CD14-positive monocyte (primary cell): ENCODE measurements at regions not wholly inside any gene's neighbourhood (a gene's known extent, or its start where the extent isn't known, plus 50 kb on each side); places are given as distances from the start of the nearest gene placed in this dataset.

Experiments used
- DNase-seq, 3 donors: peaks; one replicate each; pipeline ENCODE4 v3.0.0-alpha.2; 2011 to 2022
- H2AFZ ChIP-seq: 2 replicates; pipeline ENCODE4 v1.6.0; 2012; ENCODE audit warnings: mild to moderate bottlenecking, low read depth, low read length, inconsistent platforms; ENCODE audit not compliant: insufficient read depth, poor library complexity, severe bottlenecking
- H3K27ac ChIP-seq, 2 donors: 1 replicate in 1 of 2; 2 replicates in 1 of 2; pipeline ENCODE4 v1.5.1; 2012 to 2013; ENCODE audit warnings: low read length in 2 of 2, control low read depth in 1 of 2, inconsistent platforms in 1 of 2, low read depth in 1 of 2, mild to moderate bottlenecking in 1 of 2
- H3K27me3 ChIP-seq, 2 donors: one replicate each; pipeline versions ENCODE4 v1.6.0 to v1.6.1; 2011 to 2013; ENCODE audit warnings: low read length in 2 of 2; ENCODE audit not compliant: control insufficient read depth in 2 of 2, insufficient read depth in 2 of 2
- H3K36me3 ChIP-seq, 2 donors: replicated peaks in 1 of 2; 1 replicate in 1 of 2; 2 replicates in 1 of 2; pipeline versions ENCODE4 v1.5.1 to v1.6.1; 2012 to 2013; ENCODE audit warnings: low read length in 2 of 2, control low read depth in 1 of 2, inconsistent platforms in 1 of 2, mild to moderate bottlenecking in 1 of 2; ENCODE audit not compliant: insufficient read depth in 2 of 2, control insufficient read depth in 1 of 2
- H3K4me1 ChIP-seq, 2 donors: 1 replicate in 1 of 2; 2 replicates in 1 of 2; pipeline versions ENCODE4 v1.5.1 to v1.6.1; 2012 to 2013; ENCODE audit warnings: low read length in 2 of 2, control low read depth in 1 of 2, inconsistent platforms in 1 of 2, mild to moderate bottlenecking in 1 of 2, moderate library complexity in 1 of 2; ENCODE audit not compliant: insufficient read depth in 2 of 2, control insufficient read depth in 1 of 2
- H3K4me2 ChIP-seq: replicated peaks from 2 replicates; pipeline ENCODE3; 2012; ENCODE audit warnings: low read length, moderate library complexity, mild to moderate bottlenecking; ENCODE audit not compliant: poor library complexity, severe bottlenecking; ENCODE audit errors: extremely low read depth
- H3K4me3 ChIP-seq, 3 experiments: fragments of 200-600 bp in 1 of 3; sonication (generic) in 1 of 3; replicated peaks in 1 of 3; 1 replicate in 2 of 3; 2 replicates in 1 of 3; pipeline ENCODE4 v1.5.1; 2011 to 2013; ENCODE audit warnings: low read length in 3 of 3, mild to moderate bottlenecking in 3 of 3, control low read depth in 2 of 3, low read depth in 2 of 3, inconsistent platforms in 1 of 3, moderate library complexity in 1 of 3
- H3K79me2 ChIP-seq: 2 replicates; pipeline ENCODE4 v1.6.0; 2012; ENCODE audit warnings: mild to moderate bottlenecking, control low read depth, inconsistent platforms, low read length, moderate library complexity; ENCODE audit not compliant: insufficient read depth
- H3K9ac ChIP-seq: 2 replicates; pipeline ENCODE4 v1.6.0; 2017; ENCODE audit warnings: low read length, mild to moderate bottlenecking; ENCODE audit not compliant: insufficient read depth, poor library complexity, severe bottlenecking
- H3K9me3 ChIP-seq, 2 donors: replicated peaks in 1 of 2; 1 replicate in 1 of 2; 2 replicates in 1 of 2; pipeline versions ENCODE4 v1.5.1 to v1.6.1; 2012 to 2013; ENCODE audit warnings: low read length in 2 of 2, control low read depth in 1 of 2; ENCODE audit not compliant: control insufficient read depth in 1 of 2, insufficient read depth in 1 of 2
- H4K20me1 ChIP-seq: 2 replicates; pipeline ENCODE4 v1.6.0; 2012; ENCODE audit warnings: mild to moderate bottlenecking, low read length, control low read depth, moderate library complexity; ENCODE audit not compliant: insufficient read depth
- H3K27ac Mint-ChIP-seq, 7 donors: one replicate each; pipeline ENCODE4 v1.8.0; 2020; ENCODE audit warnings: mild to moderate bottlenecking in 7 of 7, mixed read lengths in 7 of 7, moderate library complexity in 6 of 7, inconsistent platforms in 2 of 7
- H3K27me3 Mint-ChIP-seq, 3 donors: one replicate each; pipeline ENCODE4 v1.8.0; 2021 to 2022; ENCODE audit warnings: low read depth in 3 of 3, mild to moderate bottlenecking in 3 of 3, mixed read lengths in 3 of 3, moderate library complexity in 3 of 3, inconsistent platforms in 1 of 3
- H3K36me3 Mint-ChIP-seq, 2 donors: one replicate each; pipeline ENCODE4 v1.8.0; 2020; ENCODE audit warnings: mixed read lengths in 2 of 2, inconsistent platforms in 1 of 2, mild to moderate bottlenecking in 1 of 2
- H3K4me1 Mint-ChIP-seq: one replicate; pipeline ENCODE4 v1.8.0; 2020; ENCODE audit warnings: mild to moderate bottlenecking, mixed read lengths
- H3K4me3 Mint-ChIP-seq, 2 donors: one replicate each; pipeline ENCODE4 v1.8.0; 2020; ENCODE audit warnings: mild to moderate bottlenecking in 2 of 2, mixed read lengths in 2 of 2, moderate library complexity in 1 of 2
- H3K9me3 Mint-ChIP-seq, 7 donors: one replicate each; pipeline ENCODE4 v1.8.0; 2020 to 2022; ENCODE audit warnings: mixed read lengths in 7 of 7, mild to moderate bottlenecking in 6 of 7, moderate library complexity in 6 of 7, inconsistent platforms in 2 of 7
- CTCF ChIP-seq: fragments of 200-600 bp; IDR thresholded peaks from one replicate; pipeline ENCODE4 v1.8.0; 2022; ENCODE audit warnings: antibody characterized with exemption, mild to moderate bottlenecking
- WGBS: methylation state at CpG from one replicate; pipeline ENCODE4 v1.1.5; 2013; ENCODE audit warnings: missing lambda C conversion rate; ENCODE audit not compliant: insufficient coverage; 5-methylcytosine and 5-hydroxymethylcytosine counted together
- intact Hi-C, 2 donors: fragments of 100-400 bp; cut with micrococcal nuclease; formaldehyde crosslinking; loops; one replicate each; pipeline versions ENCODE4 v1.15.0 to v1.15.1; 2023

GRCh38 chr22:17281026-17281425 is 61.8 kb upstream of the ADA2 start:
- peak overlapping the region in 1 of 3 experiments; percentile 34 for H3K4me3 ChIP-seq
- Mint-ChIP-seq H3K27ac (peak overlapping the region in 3 of 7 donors; percentile 43 to 82 (median 61)), H3K27me3 (peaks cover 17 to 25% (median 21%) of the 10 kb centered on the region in 3 donors), H3K36me3 (no peaks in the 10 kb centered on the region), H3K9me3 (no peaks in the 10 kb centered on the region), H3K4me1 (peaks cover 24% of the 10 kb centered on the region), H3K4me3 (peak overlapping the region in 1 of 2 donors; percentile 71)
- no peak overlapping the region for H2AFZ ChIP-seq
- H3K36me3 ChIP-seq = no peaks in the 10 kb centered on the region
- H4K20me1 ChIP-seq = no peaks in the 10 kb centered on the region
- H3K27ac ChIP-seq = no peak overlapping the region
- no peaks in the 10 kb centered on the region for H3K9me3 ChIP-seq
- intact Hi-C loops = no loop called here
- TF ChIP-seq CTCF = no peak
- 100% methylated on average over 1 of the region's 5 CpGs for WGBS
- H3K4me2 ChIP-seq = peak overlapping the region; percentile 42
- H3K79me2 ChIP-seq = no peaks in the 10 kb centered on the region
- H3K9ac ChIP-seq = no peak overlapping the region
- peaks cover 9 to 10% of the 10 kb centered on the region in 2 donors for H3K4me1 ChIP-seq
- DNase-seq = no peak
- H3K27me3 ChIP-seq = peaks cover 6 to 13% of the 10 kb centered on the region in 2 donors

- Mint-ChIP-seq H3K4me1 (peaks cover 11% of the 10 kb centered on the region), H3K27ac (peak overlapping the region in 4 of 7 donors; percentile 1 to 82 (median 40)), H3K36me3 (no peaks in the 10 kb centered on the region), H3K27me3 (peaks cover 0 to 3% (median 0%) of the 10 kb centered on the region in 3 donors), H3K4me3 (no peak overlapping the region), H3K9me3 (peaks cover 0 to 3% (median 0%) of the 10 kb centered on the region in 7 donors)
- no peak overlapping the region for H3K9ac ChIP-seq
- H3K4me1 ChIP-seq = peaks cover 7 to 9% of the 10 kb centered on the region in 2 donors
- H3K4me2 ChIP-seq = no peak overlapping the region
- H4K20me1 ChIP-seq = no peaks in the 10 kb centered on the region
- no peak for TF ChIP-seq CTCF
- no peaks in the 10 kb centered on the region for H3K27me3 ChIP-seq
- no peaks in the 10 kb centered on the region for H3K36me3 ChIP-seq
- no peak overlapping the region for H3K27ac ChIP-seq
- peak in 2 of 3 donors; percentile 11 to 20 for DNase-seq
- H2AFZ ChIP-seq = peak overlapping the region; percentile 50
- no peak overlapping the region for H3K4me3 ChIP-seq
- H3K79me2 ChIP-seq = no peaks in the 10 kb centered on the region
- intact Hi-C loops = no loop called here
- no peaks in the 10 kb centered on the region for H3K9me3 ChIP-seq
- 79% methylated on average over 4 of the region's 4 CpGs for WGBS
Measured at GRCh38 chr22:17272511-17272991, 53.3 kb upstream of the ADA2 start.
